ENCODE measurements at regions not wholly inside any gene's neighbourhood (a gene's known extent, or its start where the extent isn't known, plus 50 kb on each side); places are given as distances from the start of the nearest gene placed in this dataset.

GRCh38 chr1:221203224-221204054 is 324.2 kb downstream of the HLX start:
- DNase-seq (ENCODE audit: low spot score), result peak; percentile 82

- DNase-seq (ENCODE audit: low spot score), result no peak
Measured at GRCh38 chr1:221204055-221204833, 325.0 kb downstream of the HLX start.

- DNase-seq (ENCODE audit: low spot score), result no peak
Measured at GRCh38 chr1:221206076-221206475, 326.8 kb downstream of the HLX start.

- DNase-seq (ENCODE audit: low spot score), result no peak
Measured at GRCh38 chr1:221212926-221213325, 333.7 kb downstream of the HLX start.

- DNase-seq (ENCODE audit: low spot score), result no peak
Measured at GRCh38 chr1:221217029-221217428, 337.8 kb downstream of the HLX start.

GRCh38 chr1:221223281-221223680 is 344.0 kb downstream of the HLX start:
- no peak for DNase-seq (ENCODE audit: low spot score)

GRCh38 chr1:221227460-221227859 is 348.2 kb downstream of the HLX start:
- DNase-seq (ENCODE audit: low spot score), result no peak

GRCh38 chr1:221227872-221228337 is 348.7 kb downstream of the HLX start:
- DNase-seq (ENCODE audit: low spot score), result no peak

GRCh38 chr1:221228594-221228993 is 349.4 kb downstream of the HLX start:
- no peak for DNase-seq (ENCODE audit: low spot score)

GRCh38 chr1:221230605-221231004 is 351.4 kb downstream of the HLX start:
- no peak for DNase-seq (ENCODE audit: low spot score)

GRCh38 chr1:221234791-221235190 is 355.5 kb downstream of the HLX start:
- no peak for DNase-seq (ENCODE audit: low spot score)

GRCh38 chr1:221237587-221237986 is 358.3 kb downstream of the HLX start:
- DNase-seq (ENCODE audit: low spot score), result no peak

GRCh38 chr1:221239181-221239580 is 359.9 kb downstream of the HLX start:
- no peak for DNase-seq (ENCODE audit: low spot score)

GRCh38 chr1:221239792-221240191 is 360.5 kb downstream of the HLX start:
- no peak for DNase-seq (ENCODE audit: low spot score)

GRCh38 chr1:221240690-221241089 is 361.4 kb downstream of the HLX start:
- DNase-seq (ENCODE audit: low spot score), result no peak

GRCh38 chr1:221241157-221241556 is 361.9 kb downstream of the HLX start:
- DNase-seq (ENCODE audit: low spot score), result no peak

- no peak for DNase-seq (ENCODE audit: low spot score)
Measured at GRCh38 chr1:221241592-221241991, 362.3 kb downstream of the HLX start.

- no peak for DNase-seq (ENCODE audit: low spot score)
Measured at GRCh38 chr1:221246067-221246466, 366.8 kb downstream of the HLX start.

- DNase-seq (ENCODE audit: low spot score), result no peak
Measured at GRCh38 chr1:221246628-221247415, 367.6 kb downstream of the HLX start.

- DNase-seq (ENCODE audit: low spot score), result no peak
Measured at GRCh38 chr1:221251580-221251979, 372.3 kb downstream of the HLX start.

- no peak for DNase-seq (ENCODE audit: low spot score)
Measured at GRCh38 chr1:221254813-221255212, 375.6 kb downstream of the HLX start.

- DNase-seq (ENCODE audit: low spot score), result no peak
Measured at GRCh38 chr1:221256773-221257172, 377.5 kb downstream of the HLX start.
